BE2C (cell line): ENCODE measurements at regions not wholly inside any gene's neighbourhood (a gene's known extent, or its start where the extent isn't known, plus 50 kb on each side); places are given as distances from the start of the nearest gene placed in this dataset.

Source experiments
- DNase-seq: peaks from one replicate; pipeline ENCODE4 v3.0.0-alpha.2; 2020
- H3K27me3 ChIP-seq: fragments of 250-450 bp; sonication (Bioruptor Pico); 2 replicates; pipeline ENCODE4 v1.5.1; 2020; ENCODE audit warnings: mild to moderate bottlenecking
- H3K36me3 ChIP-seq: fragments of 250-450 bp; sonication (Bioruptor Pico); 2 replicates; pipeline ENCODE4 v1.5.1; 2020; ENCODE audit warnings: mild to moderate bottlenecking
- H3K4me1 ChIP-seq: fragments of 250-450 bp; sonication (Bioruptor Pico); 2 replicates; pipeline ENCODE4 v1.5.1; 2020
- H3K4me3 ChIP-seq: 2 replicates; pipeline ENCODE4 v1.5.1; 2011; ENCODE audit warnings: low read depth, low read length
- H3K9me3 ChIP-seq: fragments of 250-450 bp; sonication (Bioruptor Pico); 2 replicates; pipeline ENCODE4 v1.5.1; 2020
- CTCF ChIP-seq: IDR thresholded peaks from 2 replicates; pipeline ENCODE4 v1.5.1; 2012; ENCODE audit warnings: mild to moderate bottlenecking, low read depth, low read length

- no peaks in the 10 kb centered on the region for H3K9me3 ChIP-seq
- TF ChIP-seq CTCF = no peak
- no peaks in the 10 kb centered on the region; the same call in 1 of the 2 replicates for H3K4me1 ChIP-seq
- H3K27me3 ChIP-seq = no peaks in the 10 kb centered on the region; the same call in 1 of the 2 replicates
- H3K36me3 ChIP-seq = no peaks in the 10 kb centered on the region
- H3K4me3 ChIP-seq = no peak overlapping the region
- no peak for DNase-seq
These were observed 77.6 kb upstream of the UNC5B start for GRCh38 chr10:71134732-71135211.

GRCh38 chr10:71135236-71135635 is 77.1 kb upstream of the UNC5B start:
- Histone ChIP-seq H3K4me1 (no peaks in the 10 kb centered on the region; the same call in 1 of the 2 replicates), H3K4me3 (no peak overlapping the region), H3K36me3 (no peaks in the 10 kb centered on the region), H3K27me3 (no peaks in the 10 kb centered on the region; the same call in 1 of the 2 replicates), H3K9me3 (no peaks in the 10 kb centered on the region)
- no peak for TF ChIP-seq CTCF
- DNase-seq = no peak

GRCh38 chr10:71136036-71136721 is 76.2 kb upstream of the UNC5B start:
- no peaks in the 10 kb centered on the region for H3K36me3 ChIP-seq
- DNase-seq = no peak
- no peaks in the 10 kb centered on the region; the same call in 1 of the 2 replicates for H3K4me1 ChIP-seq
- TF ChIP-seq CTCF = no peak
- no peak overlapping the region for H3K4me3 ChIP-seq
- H3K27me3 ChIP-seq = no peaks in the 10 kb centered on the region; the same call in 1 of the 2 replicates
- H3K9me3 ChIP-seq = no peaks in the 10 kb centered on the region

- Histone ChIP-seq H3K27me3 (no peaks in the 10 kb centered on the region; the same call in 1 of the 2 replicates), H3K9me3 (no peaks in the 10 kb centered on the region), H3K36me3 (no peaks in the 10 kb centered on the region), H3K4me3 (no peak overlapping the region), H3K4me1 (no peaks in the 10 kb centered on the region; the same call in 1 of the 2 replicates)
- DNase-seq = no peak
- TF ChIP-seq CTCF = no peak
These were observed 74.7 kb upstream of the UNC5B start for GRCh38 chr10:71137701-71138100.

GRCh38 chr10:71138166-71138830 is 74.1 kb upstream of the UNC5B start:
- DNase-seq = peak; percentile 30
- H3K27me3 ChIP-seq = no peaks in the 10 kb centered on the region; the same call in 1 of the 2 replicates
- H3K36me3 ChIP-seq = no peaks in the 10 kb centered on the region
- TF ChIP-seq CTCF = no peak
- H3K4me1 ChIP-seq = no peaks in the 10 kb centered on the region; the same call in 1 of the 2 replicates
- no peaks in the 10 kb centered on the region for H3K9me3 ChIP-seq
- H3K4me3 ChIP-seq = no peak overlapping the region

GRCh38 chr10:71141528-71141927 is 70.8 kb upstream of the UNC5B start:
- TF ChIP-seq CTCF = no peak
- no peak for DNase-seq
- no peaks in the 10 kb centered on the region; the same call in 1 of the 2 replicates for H3K4me1 ChIP-seq
- no peaks in the 10 kb centered on the region; the same call in 1 of the 2 replicates for H3K27me3 ChIP-seq
- H3K4me3 ChIP-seq = no peak overlapping the region
- H3K9me3 ChIP-seq = no peaks in the 10 kb centered on the region
- no peaks in the 10 kb centered on the region for H3K36me3 ChIP-seq
